ENCODE measurements at regions not wholly inside any gene's neighbourhood (a gene's known extent, or its start where the extent isn't known, plus 50 kb on each side); places are given as distances from the start of the nearest gene placed in this dataset.

GRCh38 chr3:28765194-28765593 is 416.6 kb upstream of the AZI2 start:
- no peaks in the 10 kb centered on the region for H3K27me3 Mint-ChIP-seq (ENCODE audit: low read depth in 3 of 3)
- H3K4me1 ChIP-seq (ENCODE audit: control insufficient read depth in 1 of 2, insufficient read depth in 2 of 2, low read length in 2 of 2) = no peaks in the 10 kb centered on the region

DNA sequence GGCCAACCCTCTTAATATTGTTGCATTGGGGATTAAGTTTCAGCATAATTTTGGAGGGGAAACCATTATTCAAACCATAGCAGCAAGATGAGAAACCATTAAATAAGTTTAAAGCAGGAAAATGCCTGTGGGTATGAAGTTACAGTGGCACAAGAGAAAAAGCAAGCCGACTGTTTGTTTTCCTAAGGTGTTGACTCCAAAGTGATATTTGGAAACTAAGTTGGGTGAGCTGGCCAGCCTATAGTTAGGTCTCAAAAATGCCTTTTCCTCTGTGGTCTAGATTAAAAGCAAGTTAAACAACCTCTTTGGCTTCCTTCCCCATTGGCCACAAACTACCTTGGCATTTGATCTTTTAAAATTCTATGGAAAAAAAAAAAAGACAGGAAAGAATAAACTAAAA is 419.8 kb upstream of the AZI2 start:
- peaks cover 14 to 24% of the 10 kb centered on the region in 2 donors for H3K9me3 ChIP-seq (replicated peaks in 1 of 2; ENCODE audit: control insufficient read depth in 1 of 2, insufficient read depth in 1 of 2, low read length in 2 of 2)
- Mint-ChIP-seq H3K36me3 (no peaks in the 10 kb centered on the region), H3K4me1 (no peaks in the 10 kb centered on the region), H3K27ac (no peak overlapping the region), H3K9me3 (peaks cover 8 to 26% (median 18%) of the 10 kb centered on the region in 7 donors), H3K27me3 (ENCODE audit: low read depth in 3 of 3) (no peaks in the 10 kb centered on the region), H3K4me3 (no peak overlapping the region)
- H3K36me3 ChIP-seq (replicated peaks in 1 of 2; ENCODE audit: control insufficient read depth in 1 of 2, insufficient read depth in 2 of 2, low read length in 2 of 2) = no peaks in the 10 kb centered on the region
- no peak overlapping the region for H3K27ac ChIP-seq (ENCODE audit: low read depth in 1 of 2, low read length in 2 of 2)
- intact Hi-C loops (cut with micrococcal nuclease) = no loop called here
- H3K79me2 ChIP-seq (ENCODE audit: insufficient read depth, low read length) = no peaks in the 10 kb centered on the region
- WGBS (ENCODE audit: insufficient coverage) = no CpG with 5 or more reads among the region's 1 CpG
- H2AFZ ChIP-seq (ENCODE audit: insufficient read depth, low read depth, low read length, poor library complexity, severe bottlenecking) = no peak overlapping the region
- H3K4me1 ChIP-seq (ENCODE audit: control insufficient read depth in 1 of 2, insufficient read depth in 2 of 2, low read length in 2 of 2) = no peaks in the 10 kb centered on the region
- H4K20me1 ChIP-seq (ENCODE audit: insufficient read depth, low read length) = no peaks in the 10 kb centered on the region
- TF ChIP-seq, protein P1, sequence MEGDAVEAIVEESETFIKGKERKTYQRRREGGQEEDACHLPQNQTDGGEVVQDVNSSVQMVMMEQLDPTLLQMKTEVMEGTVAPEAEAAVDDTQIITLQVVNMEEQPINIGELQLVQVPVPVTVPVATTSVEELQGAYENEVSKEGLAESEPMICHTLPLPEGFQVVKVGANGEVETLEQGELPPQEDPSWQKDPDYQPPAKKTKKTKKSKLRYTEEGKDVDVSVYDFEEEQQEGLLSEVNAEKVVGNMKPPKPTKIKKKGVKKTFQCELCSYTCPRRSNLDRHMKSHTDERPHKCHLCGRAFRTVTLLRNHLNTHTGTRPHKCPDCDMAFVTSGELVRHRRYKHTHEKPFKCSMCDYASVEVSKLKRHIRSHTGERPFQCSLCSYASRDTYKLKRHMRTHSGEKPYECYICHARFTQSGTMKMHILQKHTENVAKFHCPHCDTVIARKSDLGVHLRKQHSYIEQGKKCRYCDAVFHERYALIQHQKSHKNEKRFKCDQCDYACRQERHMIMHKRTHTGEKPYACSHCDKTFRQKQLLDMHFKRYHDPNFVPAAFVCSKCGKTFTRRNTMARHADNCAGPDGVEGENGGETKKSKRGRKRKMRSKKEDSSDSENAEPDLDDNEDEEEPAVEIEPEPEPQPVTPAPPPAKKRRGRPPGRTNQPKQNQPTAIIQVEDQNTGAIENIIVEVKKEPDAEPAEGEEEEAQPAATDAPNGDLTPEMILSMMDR (IDR thresholded peaks at IDR 0.05) = no peak
- H3K4me2 ChIP-seq (replicated peaks; ENCODE audit: extremely low read depth, low read length, poor library complexity, severe bottlenecking) = no peak overlapping the region
- H3K9ac ChIP-seq (ENCODE audit: insufficient read depth, low read length, poor library complexity, severe bottlenecking) = no peak overlapping the region
- no peak for DNase-seq
- H3K27me3 ChIP-seq (ENCODE audit: control insufficient read depth in 2 of 2, insufficient read depth in 2 of 2, low read length in 2 of 2) = no peaks in the 10 kb centered on the region
- H3K4me3 ChIP-seq (replicated peaks in 1 of 3; ENCODE audit: low read depth in 2 of 3, low read length in 3 of 3) = no peak overlapping the region

More at GRCh38 chr3:28765194-28765593, 416.6 kb upstream of the AZI2 start:
- Mint-ChIP-seq H3K36me3 (no peaks in the 10 kb centered on the region), H3K9me3 (peaks cover 0 to 11% (median 3%) of the 10 kb centered on the region in 7 donors), H3K4me3 (no peak overlapping the region), H3K27ac (no peak overlapping the region), H3K4me1 (no peaks in the 10 kb centered on the region)
- Histone ChIP-seq H3K9me3 (replicated peaks in 1 of 2; ENCODE audit: control insufficient read depth in 1 of 2, insufficient read depth in 1 of 2, low read length in 2 of 2) (peaks cover 7% of the 10 kb centered on the region in 2 donors), H3K36me3 (replicated peaks in 1 of 2; ENCODE audit: control insufficient read depth in 1 of 2, insufficient read depth in 2 of 2, low read length in 2 of 2) (no peaks in the 10 kb centered on the region), H3K4me2 (replicated peaks; ENCODE audit: extremely low read depth, low read length, poor library complexity, severe bottlenecking) (no peak overlapping the region), H3K79me2 (ENCODE audit: insufficient read depth, low read length) (no peaks in the 10 kb centered on the region), H2AFZ (ENCODE audit: insufficient read depth, low read depth, low read length, poor library complexity, severe bottlenecking) (no peak overlapping the region), H3K4me3 (replicated peaks in 1 of 3; ENCODE audit: low read depth in 2 of 3, low read length in 3 of 3) (no peak overlapping the region), H3K27ac (ENCODE audit: low read depth in 1 of 2, low read length in 2 of 2) (no peak overlapping the region), H3K27me3 (ENCODE audit: control insufficient read depth in 2 of 2, insufficient read depth in 2 of 2, low read length in 2 of 2) (no peaks in the 10 kb centered on the region), H4K20me1 (ENCODE audit: insufficient read depth, low read length) (no peaks in the 10 kb centered on the region), H3K9ac (ENCODE audit: insufficient read depth, low read length, poor library complexity, severe bottlenecking) (no peak overlapping the region)
- DNase-seq = no peak
- TF ChIP-seq, protein P1 (IDR thresholded peaks at IDR 0.05) = no peak
- intact Hi-C loops (cut with micrococcal nuclease) = no loop called here
- WGBS (ENCODE audit: insufficient coverage) = no CpG with 5 or more reads among the region's 1 CpG

Data from CD14-positive monocyte (primary cell).